NCI-H146 treated with DMSO at 0.1 percent for 48 hours (cell line): ENCODE measurements at regions not wholly inside any gene's neighbourhood (a gene's known extent, or its start where the extent isn't known, plus 50 kb on each side); places are given as distances from the start of the nearest gene placed in this dataset.
A peak's percentile ranks its signal among the peaks of the same experiment; 100 is the strongest.
"Not testable (repeated sequence)": the region's sequence is repeated elsewhere in the genome, so short reads cannot be mapped to it uniquely, and the experiment has no call there.

Experiments used
- DNase-seq: peaks from one replicate; lab custom pipeline; 2025; ENCODE audit not compliant: unreplicated experiment; lab: John Stamatoyannopoulos, UW

DNA sequence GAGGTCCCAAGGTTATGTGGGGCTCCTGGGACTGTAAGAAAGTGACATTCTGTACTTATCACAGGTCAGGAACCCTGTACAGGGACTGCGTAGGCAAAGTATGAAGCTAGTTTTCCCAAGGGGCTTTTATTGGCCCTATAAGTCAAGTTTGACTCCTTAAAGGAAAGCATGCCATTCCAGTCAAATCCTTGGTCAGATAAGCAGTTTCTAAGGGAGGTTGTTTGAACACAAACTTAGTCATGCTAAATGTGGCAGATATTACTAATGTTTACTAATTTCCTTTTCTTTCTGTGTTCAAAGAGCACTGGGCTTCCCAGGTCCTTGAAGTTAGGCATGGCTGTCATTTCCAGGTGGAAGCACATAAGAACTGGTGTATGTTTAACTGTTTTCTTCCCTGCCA is 472.4 kb downstream of the ATP23 start:
- no peak for DNase-seq

DNA sequence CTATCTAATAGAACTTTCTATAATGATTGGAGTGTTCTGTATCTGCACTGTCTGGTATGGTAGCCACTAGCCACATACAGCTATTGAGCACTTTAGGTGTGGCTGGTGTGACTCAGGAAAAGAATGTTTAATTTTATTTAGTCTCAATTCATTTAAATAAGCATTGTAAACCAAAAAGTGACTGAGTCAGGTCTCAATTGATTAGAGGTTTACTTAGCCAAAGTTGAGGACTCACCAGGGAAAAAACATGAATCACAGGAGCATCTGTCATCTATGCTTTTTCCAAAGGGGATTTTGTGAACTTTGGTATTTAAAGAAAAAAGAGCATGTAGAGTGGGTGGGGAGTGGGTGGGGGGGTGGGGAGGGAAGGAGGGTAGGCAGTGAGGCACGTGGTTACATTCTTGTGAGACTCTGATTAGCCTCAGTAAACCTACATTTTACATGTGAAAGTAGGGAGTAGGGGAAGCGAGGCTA is 473.1 kb downstream of the ATP23 start:
- no peak for DNase-seq

DNA sequence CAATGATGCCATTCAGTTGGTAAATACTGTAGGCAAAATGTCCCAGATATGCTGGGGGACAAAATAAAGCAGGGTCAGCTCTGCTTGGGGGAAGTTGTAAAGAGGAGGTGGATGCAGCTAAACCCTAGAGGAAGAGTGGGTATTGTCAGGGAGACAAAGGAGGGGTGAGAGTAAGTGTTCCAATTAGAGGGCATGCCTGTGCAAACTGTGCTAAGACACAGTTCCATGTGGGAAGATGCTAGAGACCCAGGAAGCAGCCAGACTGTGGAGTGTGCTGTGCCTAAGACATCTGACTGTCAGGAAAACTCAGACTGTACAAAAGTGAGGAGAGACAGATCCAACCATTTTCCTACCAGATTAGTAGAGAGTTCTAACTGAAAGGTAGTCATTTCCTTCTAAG is 474.3 kb downstream of the ATP23 start:
- DNase-seq: no peak

DNA sequence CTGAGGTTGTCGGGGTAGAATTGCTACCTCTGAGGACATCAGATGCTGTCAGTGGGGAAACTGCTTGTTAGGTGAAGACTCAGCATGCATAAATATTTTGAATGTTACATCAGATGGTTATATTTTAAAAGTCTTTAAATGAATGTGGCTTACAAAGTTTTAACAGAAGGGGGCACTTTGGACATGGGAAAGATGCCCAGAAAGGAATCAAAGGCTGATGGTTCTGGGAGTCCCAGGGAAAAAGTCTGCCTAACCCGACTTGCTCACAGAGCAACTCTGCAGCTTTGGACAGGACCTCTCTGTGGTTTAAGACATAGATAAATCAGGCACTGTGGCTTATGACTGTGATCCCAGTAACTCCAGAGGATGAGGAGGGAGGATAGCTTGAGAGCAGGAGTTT is 474.9 kb downstream of the ATP23 start:
- DNase-seq: no peak

DNA sequence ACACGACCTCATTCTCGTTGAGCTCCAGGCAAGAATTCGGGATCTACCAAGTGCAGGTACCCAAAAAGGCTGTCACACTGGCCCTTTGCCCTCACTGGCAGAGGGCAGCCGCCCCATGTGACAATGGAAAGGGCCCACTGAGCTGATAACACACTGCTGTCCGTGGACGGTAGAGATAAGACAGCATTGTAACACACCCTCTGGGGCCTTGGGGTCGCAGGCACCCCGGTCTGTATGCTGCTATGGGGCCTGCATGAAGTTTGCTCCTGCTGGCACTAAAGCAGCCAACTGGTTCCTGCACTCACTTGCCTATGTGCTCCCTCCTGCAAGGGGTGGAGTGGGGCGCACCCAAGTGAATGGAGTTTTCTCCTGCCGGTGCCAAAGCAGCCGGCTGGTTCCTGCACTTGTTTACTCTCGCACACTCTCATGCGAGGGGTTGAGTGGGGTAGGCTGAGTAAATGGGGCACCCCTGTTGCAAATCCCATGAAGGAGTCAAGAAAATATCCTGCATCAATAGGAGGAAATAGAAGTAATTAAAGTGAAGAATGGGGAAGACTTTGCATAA is 477.9 kb downstream of the ATP23 start:
- no peak for DNase-seq

DNA sequence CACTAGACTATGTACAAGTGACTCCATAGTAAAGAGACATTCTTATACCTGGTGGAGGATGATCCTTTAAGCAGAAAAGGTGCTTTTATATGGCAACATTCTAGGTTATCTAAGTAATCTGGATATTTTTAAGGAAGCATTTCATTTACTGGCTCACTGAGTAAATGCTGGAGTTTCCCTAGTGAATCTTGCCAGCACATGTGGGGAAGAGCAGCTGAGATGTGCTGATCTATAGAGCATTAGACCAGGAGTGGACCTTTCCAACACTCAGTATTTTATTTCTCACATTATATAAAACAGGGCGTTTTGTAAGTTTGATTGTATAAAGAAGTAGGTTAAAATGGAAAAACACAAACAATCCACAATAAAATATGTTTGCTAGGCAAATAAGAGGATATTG is 478.5 kb downstream of the ATP23 start:
- DNase-seq: no peak

DNA sequence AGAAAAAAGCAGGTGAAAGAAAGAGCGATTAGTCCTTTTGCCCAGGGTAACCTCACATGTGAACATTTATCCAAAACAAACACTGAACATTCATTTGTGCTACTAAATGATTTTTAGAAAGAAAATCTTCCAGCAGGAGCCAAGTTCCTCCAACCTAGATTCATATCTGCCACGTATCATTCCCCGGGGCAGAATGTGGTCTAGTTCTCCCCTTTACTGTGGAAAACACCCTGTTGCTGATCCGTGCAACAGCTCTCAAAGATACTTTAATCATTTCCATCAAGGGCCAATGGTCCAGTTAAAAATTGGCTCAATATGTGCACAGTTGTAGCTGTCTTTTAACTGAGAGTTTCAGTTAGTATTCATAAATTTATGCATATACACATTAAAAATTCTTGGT is 479.1 kb downstream of the ATP23 start:
- DNase-seq: peak; percentile 23

DNA sequence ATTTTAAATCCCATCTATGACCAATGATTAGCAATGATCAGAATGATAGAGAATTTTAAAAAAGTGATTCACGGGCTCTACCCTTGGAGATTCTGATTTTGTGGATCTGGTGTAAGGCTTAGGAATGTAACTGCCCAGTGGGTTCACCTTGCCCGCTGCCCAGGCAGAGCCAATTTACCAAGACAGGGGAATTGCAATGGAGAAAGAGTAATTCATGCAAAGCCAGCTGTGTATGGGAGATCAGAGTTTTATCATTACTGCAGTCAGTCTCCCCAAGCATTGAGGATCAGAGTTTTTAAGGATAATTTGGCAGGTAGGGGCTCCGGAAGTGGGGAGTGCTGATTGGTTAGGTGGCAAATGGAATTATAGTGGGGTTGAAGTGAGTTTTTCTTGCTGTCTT is 480.6 kb downstream of the ATP23 start:
- no peak for DNase-seq

DNA sequence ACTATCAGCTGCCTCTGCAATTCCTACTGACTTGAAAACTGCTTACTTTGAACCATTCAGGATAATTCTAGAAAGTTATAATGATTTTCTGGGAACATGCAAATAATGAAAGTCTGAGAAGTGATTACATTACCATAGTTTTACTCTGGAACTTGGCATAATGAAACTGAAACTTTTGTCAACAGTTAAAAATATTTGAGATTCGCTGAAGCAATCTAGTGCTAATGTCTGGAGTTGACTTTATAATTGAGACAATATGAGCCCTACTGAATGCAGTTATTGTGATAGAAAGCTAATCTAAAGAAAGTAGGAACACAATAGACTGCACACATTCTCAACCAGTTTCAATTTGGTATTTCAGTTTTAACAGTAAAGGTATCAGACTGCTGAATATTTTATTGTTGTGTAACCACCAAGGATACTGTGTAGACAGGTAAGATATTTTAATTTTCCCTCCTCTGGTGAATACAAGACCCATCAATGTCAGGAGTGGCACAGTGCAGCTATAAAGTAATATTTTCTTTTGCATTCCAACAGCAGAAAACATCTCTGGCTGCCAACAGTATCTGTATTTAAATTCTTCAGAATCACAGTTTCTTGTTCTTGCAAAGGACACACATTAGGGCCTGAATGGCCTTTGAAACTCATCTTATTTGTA is 483.5 kb downstream of the ATP23 start:
- no peak for DNase-seq

DNA sequence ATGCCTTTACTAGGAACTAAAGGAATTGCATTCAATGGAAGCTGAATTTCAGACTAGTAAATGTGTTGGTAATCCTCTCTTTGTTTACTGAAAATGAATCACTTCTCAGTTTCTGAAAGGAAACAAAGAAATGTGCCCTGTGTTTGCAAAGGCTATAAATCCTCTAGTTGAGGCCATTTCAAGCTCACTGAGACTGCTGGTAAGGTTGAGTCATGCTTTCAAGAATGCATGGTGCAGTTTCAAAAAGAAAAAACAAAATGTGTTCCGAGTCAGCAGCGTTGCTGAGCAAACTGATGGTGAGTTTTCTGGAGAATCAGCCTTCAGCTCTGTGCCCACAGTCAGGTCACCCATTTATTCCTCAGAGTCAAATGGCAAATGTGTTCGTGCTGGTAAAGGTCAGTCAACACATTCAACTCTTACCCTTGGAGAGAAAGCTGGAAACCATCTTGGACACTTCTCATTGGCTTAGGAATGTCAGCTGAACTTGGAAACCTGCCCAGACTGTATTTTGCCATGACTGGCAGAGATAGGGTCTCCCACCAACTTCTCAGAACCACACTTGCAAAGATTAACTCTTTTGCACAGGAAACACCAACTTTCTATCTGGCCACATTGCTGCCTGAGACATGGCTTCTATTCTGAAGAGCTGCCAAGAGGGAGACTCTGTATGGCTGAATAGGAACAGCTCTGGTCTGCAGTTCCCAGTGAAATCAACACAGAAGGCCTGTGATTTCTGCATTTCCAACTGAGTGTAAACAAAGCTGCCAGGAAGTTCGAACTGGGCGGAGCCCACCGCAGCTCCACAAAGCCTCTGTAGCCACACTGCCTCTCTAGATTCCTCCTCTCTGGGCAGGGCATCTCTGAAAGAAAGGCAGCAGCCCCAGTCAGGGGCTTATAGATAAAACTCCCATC is 484.4 kb downstream of the ATP23 start:
- DNase-seq: no peak

DNA sequence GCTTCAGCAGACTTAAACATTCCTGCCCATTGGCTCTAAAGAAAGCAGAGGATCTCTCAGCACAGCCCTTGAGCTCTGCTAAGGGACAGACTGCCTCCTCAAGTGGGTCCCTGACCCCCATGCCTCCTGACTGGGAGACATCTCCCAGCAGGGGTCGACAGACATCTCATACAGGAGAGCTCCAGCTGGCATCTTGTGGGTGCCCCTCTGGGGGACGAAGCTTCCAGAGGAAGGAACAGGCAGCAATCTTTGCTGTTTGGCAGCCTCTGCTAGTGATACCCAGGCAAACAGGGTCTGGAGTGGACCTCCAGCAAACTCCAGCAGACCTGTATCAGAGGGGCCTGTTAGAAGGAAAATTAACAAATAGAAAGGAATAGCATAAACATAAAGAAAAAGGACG is 485.1 kb downstream of the ATP23 start:
- not testable (repeated sequence) for DNase-seq

DNA sequence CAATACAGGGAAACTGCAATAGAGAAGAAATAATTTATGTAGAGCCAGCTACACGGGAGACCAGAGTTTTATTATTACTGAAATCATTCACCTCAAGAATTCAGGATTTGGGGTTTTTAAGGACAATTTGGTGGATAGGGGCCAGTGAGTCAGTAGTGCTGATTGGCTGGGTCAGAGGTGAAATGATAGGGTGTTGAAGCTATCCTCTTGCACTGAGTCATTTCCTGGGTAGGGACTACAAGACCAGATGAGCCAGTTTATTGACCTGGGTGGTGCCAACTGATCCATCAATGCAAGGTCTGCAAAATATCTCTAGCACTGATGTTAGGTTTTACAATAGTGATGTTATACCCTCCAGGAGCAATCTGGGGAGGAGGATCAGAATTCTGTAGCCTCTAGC is 486.3 kb downstream of the LRIG3 start:
- no peak for DNase-seq

DNA sequence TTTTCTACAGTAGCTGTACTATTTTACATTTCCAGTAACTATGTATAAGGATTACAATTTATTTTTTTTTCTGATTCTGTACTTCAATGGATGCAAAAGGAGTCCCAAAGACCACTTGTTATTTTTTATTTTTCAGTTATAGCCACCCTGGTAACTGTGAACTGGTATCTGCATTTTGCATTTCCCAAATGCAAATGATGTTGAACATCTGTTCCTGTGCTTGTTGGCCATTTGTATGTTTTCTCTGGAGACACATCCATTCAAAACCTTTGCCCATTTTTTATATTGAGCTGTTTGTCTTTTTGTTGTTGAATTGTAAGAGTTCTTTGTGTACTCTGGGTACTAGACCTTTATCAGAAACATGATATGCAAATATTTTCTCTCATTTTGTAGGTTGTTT is 485.6 kb downstream of the LRIG3 start:
- DNase-seq: no peak

DNA sequence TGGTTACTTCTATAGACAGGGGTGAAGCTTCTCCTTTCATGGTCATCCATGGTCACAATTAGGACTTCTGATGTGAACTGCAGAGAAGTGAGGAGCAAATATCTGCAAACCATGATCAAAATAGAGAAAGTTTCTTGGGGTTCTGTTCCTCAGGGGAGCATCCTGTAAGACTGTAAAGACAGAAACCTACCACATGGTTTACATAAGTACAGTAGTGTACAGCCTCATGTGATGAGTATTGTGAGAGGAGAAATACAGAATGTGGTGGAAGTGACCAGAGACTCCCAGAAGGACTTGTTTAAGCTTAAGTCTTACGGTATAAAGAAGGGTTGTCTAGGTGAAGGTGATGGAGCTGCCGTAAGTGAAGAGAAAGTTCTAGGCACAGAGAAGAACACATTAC is 484.7 kb downstream of the LRIG3 start:
- DNase-seq: no peak

DNA sequence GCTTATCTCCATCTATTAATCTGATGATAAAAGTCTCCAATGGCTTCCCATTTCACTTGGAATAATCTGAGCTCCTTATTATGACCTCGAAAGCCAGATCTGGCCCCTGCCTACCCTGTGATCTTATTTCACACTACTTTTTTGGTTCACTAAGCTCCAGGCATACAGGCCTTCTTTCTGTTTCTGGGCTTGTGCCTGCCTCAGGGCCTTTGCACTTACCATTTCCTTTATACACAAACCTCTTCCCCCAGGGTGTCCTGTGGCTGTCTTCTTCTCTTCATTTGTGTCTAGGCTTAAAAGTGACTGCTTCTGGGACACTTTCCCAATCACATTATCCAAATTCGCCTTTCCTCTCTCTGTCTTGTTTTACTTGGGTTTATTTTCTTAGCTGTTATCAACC is 478.8 kb downstream of the LRIG3 start:
- no peak for DNase-seq

DNA sequence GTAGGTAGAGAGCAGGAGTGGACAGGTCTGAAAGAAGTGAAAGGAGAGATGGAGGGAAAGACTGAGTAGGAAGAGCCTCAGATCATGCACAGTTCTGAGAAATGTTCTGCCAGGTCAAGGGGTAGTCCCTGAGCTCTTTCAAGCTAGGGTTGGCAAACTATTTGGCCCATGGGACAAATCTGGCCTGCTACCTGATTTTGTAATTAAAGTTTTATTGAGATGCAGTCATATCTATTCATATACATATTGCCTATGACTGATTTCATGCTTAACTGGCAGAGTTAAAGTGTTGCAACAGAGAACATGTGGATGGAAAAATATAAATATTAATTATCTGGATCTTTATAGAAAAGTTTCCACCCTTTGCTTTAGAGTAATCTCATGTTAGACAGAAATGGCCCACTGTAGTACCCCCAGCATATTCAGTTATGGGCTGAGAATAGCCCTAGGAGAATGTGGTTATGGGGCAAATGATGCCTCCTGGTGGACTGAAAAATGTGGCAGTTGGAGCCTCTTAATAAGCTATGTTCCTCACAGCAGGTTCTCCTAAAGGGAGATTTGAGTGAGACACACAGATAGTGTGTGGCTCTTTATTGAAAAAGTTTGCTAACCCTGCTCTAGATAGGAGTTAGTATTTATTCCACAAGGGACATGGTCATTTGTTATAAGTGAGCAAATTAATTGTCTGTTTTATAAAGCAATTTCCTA is 476.9 kb downstream of the LRIG3 start:
- DNase-seq: peak; percentile 56

DNA sequence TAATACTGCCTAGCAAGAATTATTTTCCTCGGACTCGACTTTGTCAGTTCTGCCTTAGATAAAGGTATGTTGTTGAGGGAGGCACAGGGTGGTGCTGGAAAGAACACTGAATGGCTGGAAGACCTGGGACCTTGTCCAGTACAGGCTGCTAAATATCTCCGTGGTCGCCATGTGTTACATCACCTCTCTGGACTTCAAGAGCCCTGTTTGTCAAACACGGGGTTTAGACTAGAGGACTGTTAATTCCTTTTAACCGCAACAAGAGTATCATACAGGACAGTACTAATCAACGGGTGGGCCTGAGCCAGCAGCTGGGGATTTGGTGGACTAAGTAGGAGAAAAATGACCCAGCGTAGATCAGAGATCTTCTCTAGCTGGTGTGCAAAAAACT is 476.3 kb downstream of the LRIG3 start:
- no peak for DNase-seq

DNA sequence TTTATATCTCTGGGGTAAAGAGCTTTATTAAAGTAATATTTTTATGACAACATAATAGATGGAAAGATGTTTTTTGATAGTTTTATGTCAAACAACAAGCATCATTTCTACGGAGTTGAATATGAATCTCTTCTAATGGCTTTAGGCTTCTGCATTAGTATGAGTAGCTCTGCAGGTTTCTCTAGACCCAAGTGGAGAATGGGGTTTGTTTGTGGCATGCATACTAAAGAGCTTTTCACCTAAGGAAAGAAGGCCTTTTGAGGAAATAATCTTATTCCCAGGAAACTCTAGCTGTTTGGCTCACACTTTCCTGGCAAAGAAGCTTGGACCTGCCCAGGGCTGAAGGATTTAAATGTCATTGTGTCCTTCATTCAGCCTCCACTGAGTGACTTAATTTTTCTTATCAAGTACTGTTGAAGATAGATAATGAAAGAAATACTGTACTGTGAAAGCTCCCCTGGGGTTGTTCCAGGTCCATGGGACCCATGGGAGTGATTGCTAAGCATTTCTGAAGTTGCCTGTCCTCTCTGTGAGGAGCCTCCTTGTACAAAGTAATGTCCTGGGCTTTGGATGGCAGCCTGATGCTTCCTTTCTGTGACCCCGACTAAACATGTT is 469.3 kb downstream of the LRIG3 start:
- no peak for DNase-seq

DNA sequence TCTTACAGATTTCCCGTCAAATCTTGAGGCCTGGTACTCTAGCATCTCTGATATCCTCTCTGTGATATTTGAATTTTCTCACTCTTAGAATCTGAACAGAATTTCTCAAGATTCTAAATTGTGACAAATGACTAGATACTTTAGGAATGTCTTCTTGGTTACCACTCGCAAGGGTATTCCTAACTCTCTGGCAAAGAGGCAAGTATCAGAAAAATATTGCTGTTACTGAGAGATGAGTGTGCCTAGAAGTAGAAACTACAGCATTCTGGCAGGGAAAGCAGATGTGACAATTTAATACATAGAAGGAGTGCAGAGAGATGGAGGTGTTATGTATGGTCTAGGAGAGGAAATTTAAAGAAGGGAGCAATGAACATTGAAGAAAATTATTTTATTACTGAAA is 467.8 kb downstream of the LRIG3 start:
- no peak for DNase-seq

DNA sequence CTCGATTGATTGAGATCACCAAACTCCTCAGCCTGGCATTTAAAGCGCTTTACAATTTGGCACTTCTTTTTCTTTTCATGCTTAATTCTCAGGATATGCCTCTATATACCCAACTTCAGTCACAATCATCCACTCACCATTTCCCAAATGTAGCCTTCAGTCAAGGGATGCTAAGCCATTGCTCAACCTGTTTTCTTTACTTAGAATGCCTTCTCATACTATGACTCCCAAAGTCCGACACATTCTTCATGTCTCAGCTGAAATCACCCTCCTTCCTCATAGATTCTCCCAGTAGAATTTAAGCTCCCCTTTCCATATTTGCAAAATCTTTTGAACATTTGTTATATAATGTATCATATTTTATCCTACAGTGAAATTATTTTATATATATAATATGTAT is 467.0 kb downstream of the LRIG3 start:
- DNase-seq: no peak

DNA sequence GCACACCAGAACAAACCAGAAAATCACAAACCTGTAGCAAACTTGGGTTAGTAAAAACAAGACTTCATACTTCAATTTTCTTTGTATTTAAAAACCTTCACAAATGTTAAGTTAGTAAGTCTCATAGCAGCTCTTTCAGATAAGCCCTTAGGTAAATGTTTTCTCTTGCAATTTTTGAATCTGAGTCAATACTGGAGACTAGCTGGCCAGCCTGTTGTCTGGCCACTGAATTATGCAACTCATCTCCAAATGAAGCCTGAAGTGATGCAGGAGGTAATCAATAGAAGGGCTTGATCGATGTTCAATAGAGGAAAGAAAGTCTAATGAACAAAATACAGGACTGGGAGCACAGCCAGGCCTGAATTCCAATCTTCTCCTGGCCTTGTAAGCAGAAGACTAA is 465.2 kb downstream of the LRIG3 start:
- no peak for DNase-seq
